HL-60 (cell line): ENCODE measurements at regions not wholly inside any gene's neighbourhood (a gene's known extent, or its start where the extent isn't known, plus 50 kb on each side); places are given as distances from the start of the nearest gene placed in this dataset.

Experiments
- DNase-seq, 2 experiments: peaks; one replicate each; pipeline ENCODE4 v3.0.0-alpha.2; 2010 to 2020; ENCODE audit warnings: low read depth in 1 of 2, low spot score in 1 of 2
- H3K27ac ChIP-seq: fragments of 250-450 bp; sonication (Bioruptor Pico); replicated peaks from 2 replicates; pipeline ENCODE4 v1.5.1; 2020; ENCODE audit warnings: mild to moderate bottlenecking, moderate library complexity
- H3K27me3 ChIP-seq: fragments of 250-450 bp; sonication (Bioruptor Pico); 2 replicates; pipeline ENCODE4 v1.5.1; 2021; ENCODE audit warnings: mild to moderate bottlenecking, moderate library complexity; ENCODE audit not compliant: insufficient read depth, poor library complexity, severe bottlenecking
- H3K4me3 ChIP-seq: replicated peaks from 2 replicates; pipeline ENCODE4 v1.5.1; 2011; ENCODE audit warnings: mild to moderate bottlenecking, control low read depth, low read length; ENCODE audit not compliant: insufficient read depth
- GABPA ChIP-seq: IDR thresholded peaks from 2 replicates; pipeline ENCODE4 v1.6.1; 2012; ENCODE audit warnings: low read depth
- POLR2AphosphoS5 ChIP-seq: IDR thresholded peaks from 2 replicates; pipeline ENCODE4 v1.6.1; 2012; ENCODE audit warnings: low read depth
- SPI1 ChIP-seq: IDR thresholded peaks from 2 replicates; pipeline ENCODE4 v1.6.1; 2012; ENCODE audit warnings: low read depth, mild to moderate bottlenecking, borderline replicate concordance
- TF ChIP-seq, protein P1 (sequence below): IDR thresholded peaks from 2 replicates; pipeline ENCODE4 v1.6.1; 2012; ENCODE audit warnings: low read depth; ENCODE audit not compliant: insufficient replicate concordance
- TF ChIP-seq, protein P2 (sequence below): IDR thresholded peaks from one replicate; pipeline ENCODE4 v1.5.1; 2011; ENCODE audit warnings: low read length, control low read depth, inconsistent platforms; ENCODE audit not compliant: insufficient read depth

DNA sequence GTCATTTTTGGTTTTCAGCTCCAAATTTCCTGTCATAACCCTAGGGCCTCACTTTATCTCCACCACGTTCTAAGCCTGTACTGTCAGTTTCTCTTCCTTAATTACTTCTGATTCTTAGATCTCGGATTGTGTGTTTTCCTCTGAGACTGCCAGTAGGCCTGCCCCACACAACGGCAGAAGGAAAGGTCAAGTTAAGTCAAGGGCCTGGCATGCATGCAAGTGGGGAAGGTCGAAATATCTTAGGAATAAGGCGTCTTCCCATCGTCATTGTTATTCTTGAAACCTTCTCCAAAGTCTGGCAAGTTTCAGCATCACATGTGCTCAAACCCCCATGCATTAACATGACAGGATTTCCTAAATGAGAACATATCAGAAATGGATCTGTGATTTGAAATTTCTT lies 203.5 kb upstream of the TSHZ2 start:
- no peak for DNase-seq
- no peak overlapping the region for H3K4me3 ChIP-seq
- TF ChIP-seq POLR2AphosphoS5 (no peak), SPI1 (no peak), GABPA (no peak)
- TF ChIP-seq, protein P1, sequence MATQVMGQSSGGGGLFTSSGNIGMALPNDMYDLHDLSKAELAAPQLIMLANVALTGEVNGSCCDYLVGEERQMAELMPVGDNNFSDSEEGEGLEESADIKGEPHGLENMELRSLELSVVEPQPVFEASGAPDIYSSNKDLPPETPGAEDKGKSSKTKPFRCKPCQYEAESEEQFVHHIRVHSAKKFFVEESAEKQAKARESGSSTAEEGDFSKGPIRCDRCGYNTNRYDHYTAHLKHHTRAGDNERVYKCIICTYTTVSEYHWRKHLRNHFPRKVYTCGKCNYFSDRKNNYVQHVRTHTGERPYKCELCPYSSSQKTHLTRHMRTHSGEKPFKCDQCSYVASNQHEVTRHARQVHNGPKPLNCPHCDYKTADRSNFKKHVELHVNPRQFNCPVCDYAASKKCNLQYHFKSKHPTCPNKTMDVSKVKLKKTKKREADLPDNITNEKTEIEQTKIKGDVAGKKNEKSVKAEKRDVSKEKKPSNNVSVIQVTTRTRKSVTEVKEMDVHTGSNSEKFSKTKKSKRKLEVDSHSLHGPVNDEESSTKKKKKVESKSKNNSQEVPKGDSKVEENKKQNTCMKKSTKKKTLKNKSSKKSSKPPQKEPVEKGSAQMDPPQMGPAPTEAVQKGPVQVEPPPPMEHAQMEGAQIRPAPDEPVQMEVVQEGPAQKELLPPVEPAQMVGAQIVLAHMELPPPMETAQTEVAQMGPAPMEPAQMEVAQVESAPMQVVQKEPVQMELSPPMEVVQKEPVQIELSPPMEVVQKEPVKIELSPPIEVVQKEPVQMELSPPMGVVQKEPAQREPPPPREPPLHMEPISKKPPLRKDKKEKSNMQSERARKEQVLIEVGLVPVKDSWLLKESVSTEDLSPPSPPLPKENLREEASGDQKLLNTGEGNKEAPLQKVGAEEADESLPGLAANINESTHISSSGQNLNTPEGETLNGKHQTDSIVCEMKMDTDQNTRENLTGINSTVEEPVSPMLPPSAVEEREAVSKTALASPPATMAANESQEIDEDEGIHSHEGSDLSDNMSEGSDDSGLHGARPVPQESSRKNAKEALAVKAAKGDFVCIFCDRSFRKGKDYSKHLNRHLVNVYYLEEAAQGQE = no peak
- TF ChIP-seq, protein P2, sequence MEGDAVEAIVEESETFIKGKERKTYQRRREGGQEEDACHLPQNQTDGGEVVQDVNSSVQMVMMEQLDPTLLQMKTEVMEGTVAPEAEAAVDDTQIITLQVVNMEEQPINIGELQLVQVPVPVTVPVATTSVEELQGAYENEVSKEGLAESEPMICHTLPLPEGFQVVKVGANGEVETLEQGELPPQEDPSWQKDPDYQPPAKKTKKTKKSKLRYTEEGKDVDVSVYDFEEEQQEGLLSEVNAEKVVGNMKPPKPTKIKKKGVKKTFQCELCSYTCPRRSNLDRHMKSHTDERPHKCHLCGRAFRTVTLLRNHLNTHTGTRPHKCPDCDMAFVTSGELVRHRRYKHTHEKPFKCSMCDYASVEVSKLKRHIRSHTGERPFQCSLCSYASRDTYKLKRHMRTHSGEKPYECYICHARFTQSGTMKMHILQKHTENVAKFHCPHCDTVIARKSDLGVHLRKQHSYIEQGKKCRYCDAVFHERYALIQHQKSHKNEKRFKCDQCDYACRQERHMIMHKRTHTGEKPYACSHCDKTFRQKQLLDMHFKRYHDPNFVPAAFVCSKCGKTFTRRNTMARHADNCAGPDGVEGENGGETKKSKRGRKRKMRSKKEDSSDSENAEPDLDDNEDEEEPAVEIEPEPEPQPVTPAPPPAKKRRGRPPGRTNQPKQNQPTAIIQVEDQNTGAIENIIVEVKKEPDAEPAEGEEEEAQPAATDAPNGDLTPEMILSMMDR = no peak
- no peak overlapping the region for H3K27ac ChIP-seq
- no peaks in the 10 kb centered on the region for H3K27me3 ChIP-seq

DNA sequence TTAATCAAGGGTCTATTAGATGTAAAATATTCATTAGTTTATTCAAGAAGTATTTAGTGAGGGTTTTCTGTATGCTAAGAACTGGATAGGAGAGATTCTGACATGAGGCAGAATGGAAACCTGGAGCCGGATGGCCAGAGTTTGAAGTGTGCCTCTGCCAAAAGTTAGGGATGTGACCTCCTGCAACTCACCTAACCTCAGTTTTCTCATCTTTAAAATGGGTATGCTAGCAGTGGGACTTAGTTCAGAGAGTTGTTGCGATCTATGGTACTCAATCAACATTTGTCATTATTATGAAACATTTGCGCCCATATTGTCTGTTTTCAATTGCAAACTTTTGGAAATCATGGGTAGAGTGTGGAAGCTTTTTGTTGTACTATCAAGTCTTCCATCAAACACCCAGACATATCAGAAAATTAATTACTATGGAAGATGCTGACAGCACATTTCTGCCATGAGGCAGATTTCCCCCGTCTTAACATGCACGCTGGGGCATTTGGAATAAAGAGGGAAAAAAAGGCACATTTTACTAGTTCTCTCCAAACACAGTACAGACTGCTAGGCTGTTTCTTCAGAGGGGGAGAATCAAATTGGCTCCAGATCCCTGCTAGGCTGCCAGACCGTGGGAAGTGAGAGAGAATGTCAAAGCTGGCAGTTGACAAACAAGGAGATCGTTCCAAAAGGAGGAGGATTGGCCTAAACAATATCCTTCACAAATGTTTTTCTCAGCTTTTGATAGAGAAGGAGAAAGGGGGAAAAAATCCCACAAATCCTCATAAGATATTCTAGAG lies 205.3 kb upstream of the TSHZ2 start:
- Histone ChIP-seq H3K27me3 (no peaks in the 10 kb centered on the region), H3K4me3 (no peak overlapping the region), H3K27ac (no peak overlapping the region)
- no peak for DNase-seq
- TF ChIP-seq SPI1 = no peak
- TF ChIP-seq GABPA = no peak
- TF ChIP-seq POLR2AphosphoS5 = no peak
- TF ChIP-seq, protein P2 = no peak
- TF ChIP-seq, protein P1 = no peak

DNA sequence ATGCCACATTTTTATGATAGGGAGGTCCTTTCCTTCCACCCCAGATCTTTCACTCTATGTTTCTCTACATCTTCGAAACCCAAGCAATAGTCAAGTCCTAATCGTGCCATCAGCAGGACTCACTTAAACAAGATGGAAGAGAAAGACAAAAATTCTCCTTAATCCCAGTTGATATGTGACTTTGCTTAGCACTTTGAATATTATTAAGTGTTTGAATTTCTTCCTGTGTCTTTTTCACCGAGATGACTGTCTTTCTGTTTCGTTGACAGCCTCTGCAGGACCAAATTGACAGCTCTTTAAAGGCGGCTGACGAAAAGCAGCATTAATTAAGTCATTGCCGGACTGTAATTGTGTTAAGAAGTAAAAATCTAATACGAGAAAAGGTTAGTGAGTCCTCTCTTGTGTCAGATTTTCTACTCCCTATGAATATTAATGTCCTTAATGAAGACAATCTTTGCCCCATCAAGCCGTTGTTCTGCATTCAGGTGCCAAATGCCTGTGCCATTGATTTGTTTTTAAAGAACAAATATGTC lies 208.8 kb upstream of the TSHZ2 start:
- no peak for DNase-seq
- TF ChIP-seq SPI1 = no peak
- TF ChIP-seq GABPA = no peak
- TF ChIP-seq, protein P1 = no peak
- TF ChIP-seq, protein P2 = no peak
- TF ChIP-seq POLR2AphosphoS5 = no peak
- H3K4me3 ChIP-seq = no peak overlapping the region
- H3K27me3 ChIP-seq = no peaks in the 10 kb centered on the region
- no peak overlapping the region for H3K27ac ChIP-seq
